Fibroblast of lung (primary cell): ENCODE measurements at regions not wholly inside any gene's neighbourhood (a gene's known extent, or its start where the extent isn't known, plus 50 kb on each side); places are given as distances from the start of the nearest gene placed in this dataset.
A peak's percentile ranks its signal among the peaks of the same experiment; 100 is the strongest.

Experiments used
- DNase-seq, 2 donors: peaks; one replicate each; pipeline versions ENCODE4 v3.0.0 to v3.0.0-alpha.2; 2010; ENCODE audit warnings: low read depth in 2 of 2
- H2AFZ ChIP-seq: 2 replicates; pipeline ENCODE4 v1.5.1; 2012; ENCODE audit warnings: low read length, control low read depth, inconsistent platforms
- H3K27ac ChIP-seq: 2 replicates; pipeline ENCODE4 v1.5.1; 2011; ENCODE audit warnings: low read length, control low read depth; ENCODE audit not compliant: insufficient read depth
- H3K27me3 ChIP-seq: 2 replicates; pipeline ENCODE4 v1.5.1; 2011; ENCODE audit warnings: mild to moderate bottlenecking, low read length; ENCODE audit not compliant: control insufficient read depth, insufficient read depth
- H3K36me3 ChIP-seq: 2 replicates; pipeline ENCODE4 v1.5.1; 2011; ENCODE audit warnings: low read length; ENCODE audit not compliant: control insufficient read depth, insufficient read depth
- H3K4me1 ChIP-seq: 2 replicates; pipeline ENCODE4 v1.5.1; 2011; ENCODE audit warnings: low read length; ENCODE audit not compliant: control insufficient read depth, insufficient read depth; ENCODE audit errors: extremely low read depth
- H3K4me2 ChIP-seq: 2 replicates; pipeline ENCODE4 v1.5.1; 2011; ENCODE audit warnings: low read length, control low read depth; ENCODE audit not compliant: insufficient read depth; ENCODE audit errors: extremely low read depth
- H3K4me3 ChIP-seq, 4 experiments: fragments of 200-600 bp in 1 of 4; sonication (generic) in 1 of 4; replicated peaks in 1 of 4; 2 replicates each; pipeline ENCODE4 v1.5.1; 2011 to 2016; ENCODE audit warnings: low read length in 4 of 4, low read depth in 3 of 4, mild to moderate bottlenecking in 3 of 4, control low read depth in 2 of 4, inconsistent platforms in 1 of 4, mixed read lengths in 1 of 4; ENCODE audit not compliant: insufficient read depth in 1 of 4; ENCODE audit errors: control extremely low read depth in 1 of 4
- H3K79me2 ChIP-seq: 2 replicates; pipeline ENCODE4 v1.5.1; 2012; ENCODE audit warnings: mild to moderate bottlenecking, low read length, inconsistent platforms; ENCODE audit not compliant: control insufficient read depth, insufficient read depth
- H3K9ac ChIP-seq: 2 replicates; pipeline ENCODE4 v1.5.1; 2011; ENCODE audit warnings: mild to moderate bottlenecking, low read length, control low read depth; ENCODE audit not compliant: insufficient read depth
- H3K9me3 ChIP-seq: 2 replicates; pipeline ENCODE4 v1.5.1; 2012; ENCODE audit warnings: low read depth, low read length; ENCODE audit not compliant: control insufficient read depth, insufficient read depth
- H4K20me1 ChIP-seq: 2 replicates; pipeline ENCODE4 v1.5.1; 2011; ENCODE audit warnings: low read length; ENCODE audit not compliant: control insufficient read depth, insufficient read depth; ENCODE audit errors: extremely low read depth
- CTCF ChIP-seq, 2 donors: IDR thresholded peaks in 1 of 2; conservative IDR thresholded peaks in 1 of 2; 1 replicate in 1 of 2; 2 replicates in 1 of 2; pipeline ENCODE4 v1.5.1; 2011 to 2012; ENCODE audit warnings: low read length in 2 of 2, control low read depth in 1 of 2, inconsistent platforms in 1 of 2, low read depth in 1 of 2, mild to moderate bottlenecking in 1 of 2
- EZH2 ChIP-seq: IDR thresholded peaks from 2 replicates; pipeline ENCODE4 v1.5.1; 2012; ENCODE audit warnings: low read length, control low read depth, mild to moderate bottlenecking; ENCODE audit errors: missing control alignments

DNA sequence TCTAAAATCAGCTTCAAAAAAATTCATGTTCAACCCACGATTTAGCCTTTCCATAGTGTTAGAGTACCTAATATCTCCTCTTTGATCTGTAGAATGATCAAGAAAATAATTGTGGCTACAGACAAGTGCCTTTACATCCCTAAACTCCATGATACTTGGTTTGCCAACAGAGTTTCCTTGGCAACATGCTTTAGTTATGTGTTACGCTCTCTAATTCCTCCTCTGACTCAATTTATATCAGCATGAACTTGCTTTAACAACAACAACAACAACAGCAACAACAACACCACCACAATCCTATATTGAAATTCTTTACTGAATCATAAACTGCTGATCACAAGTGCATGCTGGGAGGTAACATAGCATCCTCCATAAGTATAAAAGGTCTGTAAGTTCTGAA, 757.8 kb downstream of the CDH11 start:
- no peak for TF ChIP-seq CTCF (conservative IDR thresholded peaks at IDR 0.05 in 1 of 2, IDR thresholded peaks at IDR 0.05 in 1 of 2; ENCODE audit: low read depth in 1 of 2, low read length in 2 of 2)
- H3K36me3 ChIP-seq, result no peaks in the 10 kb centered on the region
- H3K4me3 ChIP-seq, result no peak overlapping the region
- no peak for DNase-seq
- H3K27me3 ChIP-seq, result no peaks in the 10 kb centered on the region
- no peaks in the 10 kb centered on the region for H3K9me3 ChIP-seq
- H4K20me1 ChIP-seq, result no peaks in the 10 kb centered on the region
- no peak overlapping the region for H3K9ac ChIP-seq
- H3K27ac ChIP-seq, result no peak overlapping the region
- H3K4me1 ChIP-seq, result peaks cover 3% of the 10 kb centered on the region
- no peak overlapping the region for H2AFZ ChIP-seq
- H3K4me2 ChIP-seq, result no peak overlapping the region
- H3K79me2 ChIP-seq, result no peaks in the 10 kb centered on the region

DNA sequence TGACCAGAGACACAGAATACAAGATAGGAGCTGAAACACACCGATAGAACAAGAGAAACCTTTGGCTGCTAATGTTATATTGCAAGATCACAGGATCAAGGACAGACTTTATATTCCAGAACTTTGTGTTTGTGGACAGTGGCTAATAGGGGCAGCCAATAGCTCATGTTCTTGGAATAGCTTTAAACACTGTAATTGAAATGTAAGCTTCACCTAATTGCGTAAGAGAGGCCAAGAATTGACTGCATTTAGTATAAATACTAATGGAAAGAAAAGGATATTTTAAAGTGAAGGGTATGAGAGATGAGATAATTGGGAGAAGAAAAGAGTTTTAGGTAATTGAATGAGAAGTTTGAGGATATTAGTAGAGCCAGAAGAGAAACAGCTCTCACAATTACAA, 758.8 kb downstream of the CDH11 start:
- H3K36me3 ChIP-seq, result no peaks in the 10 kb centered on the region
- H3K27ac ChIP-seq, result no peak overlapping the region
- no peak overlapping the region for H2AFZ ChIP-seq
- H3K4me1 ChIP-seq, result peaks cover 3% of the 10 kb centered on the region
- H3K9me3 ChIP-seq, result no peaks in the 10 kb centered on the region
- no peak overlapping the region for H3K4me3 ChIP-seq
- no peaks in the 10 kb centered on the region for H3K27me3 ChIP-seq
- no peaks in the 10 kb centered on the region for H3K79me2 ChIP-seq
- no peak overlapping the region for H3K4me2 ChIP-seq
- no peaks in the 10 kb centered on the region for H4K20me1 ChIP-seq
- H3K9ac ChIP-seq, result no peak overlapping the region
- no peak for TF ChIP-seq CTCF (conservative IDR thresholded peaks at IDR 0.05 in 1 of 2, IDR thresholded peaks at IDR 0.05 in 1 of 2; ENCODE audit: low read depth in 1 of 2, low read length in 2 of 2)
- no peak for TF ChIP-seq EZH2
- DNase-seq, result peak in 1 of 2 donors; percentile 64

DNA sequence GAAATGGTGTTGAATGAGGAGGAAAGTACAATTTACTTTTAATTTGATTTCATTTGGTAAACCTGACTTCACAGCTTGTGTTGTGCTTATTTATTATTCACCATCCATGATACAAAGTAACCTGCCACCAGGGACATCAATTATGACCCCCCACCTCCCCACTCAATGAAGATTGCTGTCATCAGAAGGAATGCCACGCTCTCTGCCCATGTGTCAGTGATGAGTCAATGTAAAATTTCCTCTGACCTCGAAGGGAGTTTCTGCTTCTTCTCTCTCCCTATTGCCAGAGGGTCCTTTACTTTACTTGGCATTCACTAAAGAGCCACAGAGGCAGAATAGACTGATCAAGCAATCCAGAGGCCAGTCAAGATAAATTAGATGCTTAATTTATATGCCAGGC, 759.7 kb downstream of the CDH11 start:
- H3K4me2 ChIP-seq, result no peak overlapping the region
- DNase-seq, result peak in 1 of 2 donors; percentile 59
- no peaks in the 10 kb centered on the region for H3K27me3 ChIP-seq
- TF ChIP-seq CTCF (conservative IDR thresholded peaks at IDR 0.05 in 1 of 2, IDR thresholded peaks at IDR 0.05 in 1 of 2; ENCODE audit: low read depth in 1 of 2, low read length in 2 of 2), result no peak
- TF ChIP-seq EZH2, result no peak
- H3K9ac ChIP-seq, result no peak overlapping the region
- H3K79me2 ChIP-seq, result no peaks in the 10 kb centered on the region
- H3K4me3 ChIP-seq, result no peak overlapping the region
- no peaks in the 10 kb centered on the region for H4K20me1 ChIP-seq
- H3K4me1 ChIP-seq, result peaks cover 3% of the 10 kb centered on the region
- H3K36me3 ChIP-seq, result no peaks in the 10 kb centered on the region
- H3K27ac ChIP-seq, result no peak overlapping the region
- H3K9me3 ChIP-seq, result no peaks in the 10 kb centered on the region
- H2AFZ ChIP-seq, result no peak overlapping the region
